ENCODE measurements at regions not wholly inside any gene's neighbourhood (a gene's known extent, or its start where the extent isn't known, plus 50 kb on each side); places are given as distances from the start of the nearest gene placed in this dataset.

GRCh38 chr20:40191573-40191972, 497.5 kb downstream of the MAFB start:
- DNase-seq (ENCODE audit: low read depth in 4 of 4, low spot score in 3 of 4), result no peak

- no peak for DNase-seq (ENCODE audit: low read depth in 4 of 4, low spot score in 3 of 4)
Observed at GRCh38 chr20:40189621-40190020, 499.4 kb downstream of the MAFB start.

GRCh38 chr20:40188319-40188718, 500.7 kb downstream of the MAFB start:
- no peak for DNase-seq (ENCODE audit: low read depth in 4 of 4, low spot score in 3 of 4)

- no peak for DNase-seq (ENCODE audit: low read depth in 4 of 4, low spot score in 3 of 4)
Observed at GRCh38 chr20:40186826-40187225, 502.2 kb downstream of the MAFB start.

- no peak for DNase-seq (ENCODE audit: low read depth in 4 of 4, low spot score in 3 of 4)
Observed at GRCh38 chr20:40181676-40182075, 507.4 kb downstream of the MAFB start.

- DNase-seq (ENCODE audit: low read depth in 4 of 4, low spot score in 3 of 4), result no peak
Observed at GRCh38 chr20:40176098-40176841, 512.8 kb downstream of the MAFB start.

- DNase-seq (ENCODE audit: low read depth in 4 of 4, low spot score in 3 of 4), result no peak
Observed at GRCh38 chr20:40175296-40175695, 513.7 kb downstream of the MAFB start.

GRCh38 chr20:40173872-40174271, 515.2 kb downstream of the MAFB start:
- no peak for DNase-seq (ENCODE audit: low read depth in 4 of 4, low spot score in 3 of 4)

GRCh38 chr20:40168981-40169620, 519.9 kb downstream of the MAFB start:
- DNase-seq (ENCODE audit: low read depth in 4 of 4, low spot score in 3 of 4), result no peak

- DNase-seq (ENCODE audit: low read depth in 4 of 4, low spot score in 3 of 4), result no peak
Observed at GRCh38 chr20:40161391-40161790, 527.6 kb downstream of the MAFB start.

- no peak for DNase-seq (ENCODE audit: low read depth in 4 of 4, low spot score in 3 of 4)
Observed at GRCh38 chr20:40160097-40160550, 528.9 kb downstream of the MAFB start.

GRCh38 chr20:40159276-40159675, 529.8 kb downstream of the MAFB start:
- no peak for DNase-seq (ENCODE audit: low read depth in 4 of 4, low spot score in 3 of 4)

GRCh38 chr20:40156600-40157317, 532.3 kb downstream of the MAFB start:
- no peak for DNase-seq (ENCODE audit: low read depth in 4 of 4, low spot score in 3 of 4)

GRCh38 chr20:40154514-40154913, 534.5 kb downstream of the MAFB start:
- no peak for DNase-seq (ENCODE audit: low read depth in 4 of 4, low spot score in 3 of 4)

GRCh38 chr20:40148886-40149285, 540.1 kb downstream of the MAFB start:
- DNase-seq (ENCODE audit: low read depth in 4 of 4, low spot score in 3 of 4), result no peak

- no peak for DNase-seq (ENCODE audit: low read depth in 4 of 4, low spot score in 3 of 4)
Observed at GRCh38 chr20:40146071-40146470, 543.0 kb downstream of the MAFB start.

GRCh38 chr20:40144581-40144980, 544.5 kb downstream of the MAFB start:
- DNase-seq (ENCODE audit: low read depth in 4 of 4, low spot score in 3 of 4), result no peak

GRCh38 chr20:40134176-40134575, 554.9 kb downstream of the MAFB start:
- no peak for DNase-seq (ENCODE audit: low read depth in 4 of 4, low spot score in 3 of 4)

- DNase-seq (ENCODE audit: low read depth in 4 of 4, low spot score in 3 of 4), result no peak
Observed at GRCh38 chr20:40120827-40121226, 568.2 kb downstream of the MAFB start.

GRCh38 chr20:40111282-40111681, 577.8 kb downstream of the MAFB start:
- no peak for DNase-seq (ENCODE audit: low read depth in 4 of 4, low spot score in 3 of 4)

- no peak for DNase-seq (ENCODE audit: low read depth in 4 of 4, low spot score in 3 of 4)
Observed at GRCh38 chr20:40110311-40110831, 578.7 kb downstream of the MAFB start.
